Fibroblast of pulmonary artery (primary cell): ENCODE measurements at regions not wholly inside any gene's neighbourhood (a gene's known extent, or its start where the extent isn't known, plus 50 kb on each side); places are given as distances from the start of the nearest gene placed in this dataset.

Experiments used
- DNase-seq: peaks from one replicate; pipeline ENCODE4 v3.0.0-alpha.2; 2010; ENCODE audit warnings: low read depth
- H3K4me3 ChIP-seq: replicated peaks from 2 replicates; pipeline ENCODE4 v1.5.1; 2011; ENCODE audit warnings: low read depth, mild to moderate bottlenecking, control low read depth, low read length, moderate library complexity
- TF ChIP-seq, protein P1 (sequence below): IDR thresholded peaks from 2 replicates; pipeline ENCODE4 v1.5.1; 2011; ENCODE audit warnings: mild to moderate bottlenecking, control low read depth, low read length, inconsistent platforms; ENCODE audit errors: missing control alignments

GRCh38 chr12:11500188-11500860 lies 105.0 kb upstream of the PRB2 start:
- TF ChIP-seq, protein P1, sequence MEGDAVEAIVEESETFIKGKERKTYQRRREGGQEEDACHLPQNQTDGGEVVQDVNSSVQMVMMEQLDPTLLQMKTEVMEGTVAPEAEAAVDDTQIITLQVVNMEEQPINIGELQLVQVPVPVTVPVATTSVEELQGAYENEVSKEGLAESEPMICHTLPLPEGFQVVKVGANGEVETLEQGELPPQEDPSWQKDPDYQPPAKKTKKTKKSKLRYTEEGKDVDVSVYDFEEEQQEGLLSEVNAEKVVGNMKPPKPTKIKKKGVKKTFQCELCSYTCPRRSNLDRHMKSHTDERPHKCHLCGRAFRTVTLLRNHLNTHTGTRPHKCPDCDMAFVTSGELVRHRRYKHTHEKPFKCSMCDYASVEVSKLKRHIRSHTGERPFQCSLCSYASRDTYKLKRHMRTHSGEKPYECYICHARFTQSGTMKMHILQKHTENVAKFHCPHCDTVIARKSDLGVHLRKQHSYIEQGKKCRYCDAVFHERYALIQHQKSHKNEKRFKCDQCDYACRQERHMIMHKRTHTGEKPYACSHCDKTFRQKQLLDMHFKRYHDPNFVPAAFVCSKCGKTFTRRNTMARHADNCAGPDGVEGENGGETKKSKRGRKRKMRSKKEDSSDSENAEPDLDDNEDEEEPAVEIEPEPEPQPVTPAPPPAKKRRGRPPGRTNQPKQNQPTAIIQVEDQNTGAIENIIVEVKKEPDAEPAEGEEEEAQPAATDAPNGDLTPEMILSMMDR, result no peak
- DNase-seq, result peak; percentile 73
- no peak overlapping the region for H3K4me3 ChIP-seq

DNA sequence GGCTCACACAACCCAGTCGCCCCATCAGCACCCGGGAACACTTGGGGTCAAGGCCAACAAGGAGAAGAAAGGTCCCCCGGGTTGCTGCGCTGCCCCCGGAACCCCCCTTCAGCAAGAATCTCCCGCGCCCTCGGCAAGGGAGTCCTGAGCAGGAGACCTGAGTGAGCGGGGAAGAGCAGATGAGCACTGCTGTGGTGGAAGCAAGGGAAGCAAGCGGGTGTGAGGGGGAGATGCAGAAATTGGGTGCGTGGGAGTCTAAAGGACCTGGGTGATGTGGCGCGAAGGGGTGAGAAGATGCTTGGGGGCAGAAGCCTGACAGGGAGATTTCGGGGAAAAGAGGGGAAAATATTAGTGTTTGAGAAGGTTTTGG lies 105.5 kb upstream of the PRB2 start:
- TF ChIP-seq, protein P1, result no peak
- H3K4me3 ChIP-seq, result no peak overlapping the region
- DNase-seq, result no peak

GRCh38 chr12:11508699-11509098 lies 113.3 kb upstream of the PRB2 start:
- H3K4me3 ChIP-seq, result no peak overlapping the region
- peak; percentile 10 for DNase-seq
- TF ChIP-seq, protein P1, result no peak

DNA sequence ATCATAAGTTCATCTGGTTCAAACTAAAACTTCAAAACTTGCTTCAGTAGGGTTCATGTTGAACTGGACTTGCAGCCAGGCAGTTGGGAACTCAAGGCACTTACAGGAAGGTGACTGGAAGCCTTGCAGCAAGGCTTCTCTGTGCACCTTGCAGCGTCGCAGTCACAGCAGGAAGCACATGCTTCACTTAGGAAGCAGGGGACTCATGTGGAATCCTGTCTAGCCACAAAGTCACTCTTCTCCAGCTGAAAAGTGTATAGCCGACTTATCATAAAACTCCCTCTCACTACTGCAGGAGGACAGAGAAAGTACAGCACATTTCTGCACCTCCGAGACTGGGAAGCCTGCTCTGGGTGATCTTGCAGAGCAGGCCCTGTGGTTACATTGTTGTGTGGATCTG lies 114.0 kb upstream of the PRB2 start:
- no peak for DNase-seq
- TF ChIP-seq, protein P1, result no peak

DNA sequence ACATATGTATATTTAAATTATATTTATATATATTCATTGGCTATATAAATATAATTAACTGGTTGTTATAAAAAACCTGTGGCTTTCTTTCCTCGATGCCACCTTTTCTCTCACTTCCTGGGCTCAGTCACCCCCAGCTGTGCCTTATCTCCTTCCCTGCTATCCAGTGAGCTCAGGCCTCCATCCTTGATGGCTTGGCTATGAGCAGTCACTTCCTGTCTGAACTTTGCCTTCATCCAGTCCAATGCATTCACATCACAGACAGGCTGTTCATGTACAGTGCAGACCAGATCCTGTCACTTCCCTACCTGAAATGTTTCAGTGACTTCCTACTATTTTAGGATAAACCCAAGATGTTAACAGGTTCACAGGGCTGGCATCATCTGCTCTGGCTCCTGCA lies 115.3 kb upstream of the PRB2 start:
- no peak for DNase-seq
- no peak overlapping the region for H3K4me3 ChIP-seq
- TF ChIP-seq, protein P1, result no peak

More for the DNA sequence above, 114.0 kb upstream of the PRB2 start:
- no peak overlapping the region for H3K4me3 ChIP-seq

DNA sequence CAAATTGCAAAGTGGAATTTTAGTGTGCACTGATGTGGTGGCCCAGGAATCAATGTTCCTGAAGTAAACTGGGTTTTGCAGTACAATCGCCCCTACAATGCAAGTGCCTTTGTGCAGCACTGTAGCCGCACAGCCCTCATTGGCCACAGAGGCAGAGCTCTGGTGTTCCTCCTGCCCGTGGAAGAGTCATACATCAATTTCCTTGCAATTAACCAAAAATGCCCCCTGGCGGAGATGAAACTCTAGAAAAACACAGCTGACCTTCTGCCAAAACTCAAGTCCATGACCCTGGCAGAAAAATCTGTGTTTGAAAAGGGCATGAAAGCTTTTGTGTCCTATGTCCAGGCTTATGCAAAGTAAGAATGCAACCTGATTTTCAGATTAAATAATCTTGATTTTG lies 117.9 kb upstream of the PRB2 start:
- DNase-seq, result peak; percentile 11
- TF ChIP-seq, protein P1, result peak; percentile 10
- H3K4me3 ChIP-seq, result no peak overlapping the region

- DNase-seq, result no peak
- H3K4me3 ChIP-seq, result no peak overlapping the region
- TF ChIP-seq, protein P1, result no peak
Measured at GRCh38 chr12:11517080-11517479, 121.7 kb upstream of the PRB2 start.
